ENCODE measurements at regions not wholly inside any gene's neighbourhood (a gene's known extent, or its start where the extent isn't known, plus 50 kb on each side); places are given as distances from the start of the nearest gene placed in this dataset.
A peak's percentile ranks its signal among the peaks of the same experiment; 100 is the strongest.

DNA sequence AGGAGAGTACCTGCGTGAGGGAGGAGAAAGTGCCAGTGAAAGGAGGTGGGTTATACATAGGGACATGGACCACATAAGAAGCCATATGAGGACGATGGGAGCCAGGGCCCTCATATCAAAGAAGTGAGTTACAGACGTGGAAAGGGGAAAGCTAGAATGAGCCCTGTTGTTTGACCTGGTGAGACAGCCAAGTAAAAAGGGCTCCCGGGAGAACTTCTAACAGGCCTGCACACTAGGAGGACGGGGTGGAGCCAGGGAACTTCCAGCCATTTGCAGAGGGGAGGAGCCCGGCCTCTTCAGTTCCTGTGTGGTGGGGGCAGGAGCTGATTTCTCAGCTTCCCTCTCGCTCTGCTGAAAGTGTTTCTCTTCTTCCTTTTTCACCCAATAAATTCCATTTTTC, 84.1 kb upstream of the SLC66A3 start:
- 52% methylated on average over 7 of the region's 7 CpGs for WGBS (ENCODE audit: missing lambda C conversion rate)

GRCh38 chr2:11071939-11072338, 83.3 kb upstream of the SLC66A3 start:
- DNase-seq (ENCODE audit: low read depth in 1 of 2, low spot score in 1 of 2) (no peak), FAIRE-seq (no peak), ATAC-seq (no peak)
- Histone ChIP-seq H3K4me3 (no peak overlapping the region), H3K27ac (no peak overlapping the region), H3K4me1 (no peaks in the 10 kb centered on the region), H3K4me2 (no peak overlapping the region), H3K9me3 (no peaks in the 10 kb centered on the region)
- 94% methylated on average over 2 of the region's 2 CpGs for WGBS (ENCODE audit: missing lambda C conversion rate)
- TF ChIP-seq MYC (IDR thresholded peaks at IDR 0.05; ENCODE audit: borderline replicate concordance, low read length): no peak
- TF ChIP-seq ELK1 (IDR thresholded peaks at IDR 0.05; ENCODE audit: low read depth, low read length): no peak
- TF ChIP-seq, protein P1, sequence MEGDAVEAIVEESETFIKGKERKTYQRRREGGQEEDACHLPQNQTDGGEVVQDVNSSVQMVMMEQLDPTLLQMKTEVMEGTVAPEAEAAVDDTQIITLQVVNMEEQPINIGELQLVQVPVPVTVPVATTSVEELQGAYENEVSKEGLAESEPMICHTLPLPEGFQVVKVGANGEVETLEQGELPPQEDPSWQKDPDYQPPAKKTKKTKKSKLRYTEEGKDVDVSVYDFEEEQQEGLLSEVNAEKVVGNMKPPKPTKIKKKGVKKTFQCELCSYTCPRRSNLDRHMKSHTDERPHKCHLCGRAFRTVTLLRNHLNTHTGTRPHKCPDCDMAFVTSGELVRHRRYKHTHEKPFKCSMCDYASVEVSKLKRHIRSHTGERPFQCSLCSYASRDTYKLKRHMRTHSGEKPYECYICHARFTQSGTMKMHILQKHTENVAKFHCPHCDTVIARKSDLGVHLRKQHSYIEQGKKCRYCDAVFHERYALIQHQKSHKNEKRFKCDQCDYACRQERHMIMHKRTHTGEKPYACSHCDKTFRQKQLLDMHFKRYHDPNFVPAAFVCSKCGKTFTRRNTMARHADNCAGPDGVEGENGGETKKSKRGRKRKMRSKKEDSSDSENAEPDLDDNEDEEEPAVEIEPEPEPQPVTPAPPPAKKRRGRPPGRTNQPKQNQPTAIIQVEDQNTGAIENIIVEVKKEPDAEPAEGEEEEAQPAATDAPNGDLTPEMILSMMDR (IDR thresholded peaks at IDR 0.05): no peak
- TF ChIP-seq NPAS2 (CRISPR knock-in tag; IDR thresholded peaks at IDR 0.05; ENCODE audit: borderline replicate concordance): no peak
- no peak for TF ChIP-seq ZNF302 (CRISPR knock-in tag; IDR thresholded peaks at IDR 0.05)
- TF ChIP-seq JUN (IDR thresholded peaks at IDR 0.05): no peak
- TF ChIP-seq BHLHE40 (IDR thresholded peaks at IDR 0.05; ENCODE audit: low read depth, low read length): no peak
- no peak for TF ChIP-seq RAD21 (conservative IDR thresholded peaks at IDR 0.05 in 1 of 2, IDR thresholded peaks at IDR 0.05 in 1 of 2)
- no peak for TF ChIP-seq SREBF2 (IDR thresholded peaks at IDR 0.05)
- no peak for TF ChIP-seq ESRRA (IDR thresholded peaks at IDR 0.05; ENCODE audit: borderline replicate concordance, low read length)
- TF ChIP-seq, protein P2, sequence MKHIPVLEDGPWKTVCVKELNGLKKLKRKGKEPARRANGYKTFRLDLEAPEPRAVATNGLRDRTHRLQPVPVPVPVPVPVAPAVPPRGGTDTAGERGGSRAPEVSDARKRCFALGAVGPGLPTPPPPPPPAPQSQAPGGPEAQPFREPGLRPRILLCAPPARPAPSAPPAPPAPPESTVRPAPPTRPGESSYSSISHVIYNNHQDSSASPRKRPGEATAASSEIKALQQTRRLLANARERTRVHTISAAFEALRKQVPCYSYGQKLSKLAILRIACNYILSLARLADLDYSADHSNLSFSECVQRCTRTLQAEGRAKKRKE (CRISPR knock-in tag; IDR thresholded peaks at IDR 0.05; ENCODE audit: low read depth): no peak
- no peak for TF ChIP-seq MAFK (IDR thresholded peaks at IDR 0.05; ENCODE audit: partially characterized antibody)
- ChIA-PET POLR2A (no interaction called here), CTCF (interaction anchor here (1.0 to 2.7 kb wide), 9 partner anchors 10 to 508 kb away, joined by 3 to 12 read pairs (median 3); no protein-coding TSS in a partner anchor)

More for the DNA sequence above, 84.1 kb upstream of the SLC66A3 start:
- CTCF ChIA-PET: interaction anchor here (1.0 to 1.9 kb wide), 3 partner anchors 30 to 509 kb away, joined by 3 to 5 read pairs (median 3); no protein-coding TSS in a partner anchor
- DNase-seq (ENCODE audit: low read depth in 1 of 2, low spot score in 1 of 2) (no peak), FAIRE-seq (no peak), ATAC-seq (peak in 1 of 2 experiments; percentile 42; a peak in 2 of 6 replicates)
- Histone ChIP-seq H3K4me3 (no peak overlapping the region), H3K9me3 (no peaks in the 10 kb centered on the region), H3K4me1 (no peaks in the 10 kb centered on the region), H3K4me2 (no peak overlapping the region), H3K27ac (no peak overlapping the region)
- POLR2A ChIA-PET: interaction anchor here (0.6 kb wide), 1 partner anchor 59 kb away, joined by 4 read pairs; no protein-coding TSS in a partner anchor
- TF ChIP-seq ELK1 (IDR thresholded peaks at IDR 0.05; ENCODE audit: low read depth, low read length) (no peak), RARB (CRISPR knock-in tag; IDR thresholded peaks at IDR 0.05) (no peak), FOSL2 (IDR thresholded peaks at IDR 0.05) (no peak), FOSL2 (CRISPR knock-in tag; IDR thresholded peaks at IDR 0.05) (no peak), RAD21 (conservative IDR thresholded peaks at IDR 0.05 in 1 of 2, IDR thresholded peaks at IDR 0.05 in 1 of 2) (no peak), BHLHE40 (IDR thresholded peaks at IDR 0.05; ENCODE audit: low read depth, low read length) (no peak), E2F6 (IDR thresholded peaks at IDR 0.05; ENCODE audit: borderline replicate concordance, low read depth) (no peak), CHD2 (IDR thresholded peaks at IDR 0.05; ENCODE audit: low read length, partially characterized antibody) (no peak), EHMT2 (IDR thresholded peaks at IDR 0.05; ENCODE audit: low read depth) (no peak), EHF (CRISPR knock-in tag; IDR thresholded peaks at IDR 0.05) (no peak), TFCP2L1 (CRISPR knock-in tag; IDR thresholded peaks at IDR 0.05) (no peak), RFX5 (IDR thresholded peaks at IDR 0.05) (no peak), HOXA7 (CRISPR knock-in tag; IDR thresholded peaks at IDR 0.05) (no peak), PHF8 (IDR thresholded peaks at IDR 0.05; ENCODE audit: borderline replicate concordance, low read depth) (no peak), MAX (IDR thresholded peaks at IDR 0.05) (no peak), HDAC2 (IDR thresholded peaks at IDR 0.05) (no peak), NPAS2 (CRISPR knock-in tag; IDR thresholded peaks at IDR 0.05; ENCODE audit: borderline replicate concordance) (no peak)

All from A549 (cell line).